Erythroblast (primary cell): ENCODE measurements at regions not wholly inside any gene's neighbourhood (a gene's known extent, or its start where the extent isn't known, plus 50 kb on each side); places are given as distances from the start of the nearest gene placed in this dataset.
"Not testable (repeated sequence)": the region's sequence is repeated elsewhere in the genome, so short reads cannot be mapped to it uniquely, and the experiment has no call there.

Experiments
- DNase-seq, 2 experiments: peaks; one replicate each; lab custom pipeline; 2025; lab: John Stamatoyannopoulos, UW
- GATA1 ChIP-seq: IDR thresholded peaks from 2 replicates; pipeline ENCODE4 v1.6.1; 2011; ENCODE audit warnings: low read depth, mild to moderate bottlenecking, control low read depth, low read length, moderate library complexity
- POLR2A ChIP-seq: IDR thresholded peaks from 2 replicates; pipeline ENCODE4 v1.6.1; 2011; ENCODE audit warnings: mild to moderate bottlenecking, low read length

- DNase-seq = no peak
- TF ChIP-seq GATA1 (no peak), POLR2A (no peak)
Measured at GRCh38 chr10:124251317-124252065, 158.1 kb upstream of the CHST15 start.

DNA sequence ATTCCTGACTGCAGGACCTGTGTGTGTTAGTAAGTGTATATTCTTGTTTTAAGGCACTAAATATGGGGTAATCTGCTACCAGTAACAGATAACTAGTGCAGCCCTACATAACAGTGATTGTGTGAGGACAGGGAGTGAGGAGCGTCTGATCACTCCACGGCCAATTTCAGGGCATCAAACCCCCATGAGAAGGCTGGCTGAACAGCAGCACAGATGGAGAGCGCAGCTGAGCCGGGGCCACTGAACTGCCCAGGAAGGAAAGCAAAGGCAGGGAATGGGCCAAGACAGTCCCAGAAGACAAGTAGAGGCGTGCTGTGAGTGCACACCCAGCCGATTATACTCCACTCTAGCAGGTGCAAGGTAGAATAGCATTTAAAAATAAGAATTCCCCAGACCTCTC, 157.1 kb upstream of the CHST15 start:
- DNase-seq = no peak
- TF ChIP-seq POLR2A (no peak), GATA1 (no peak)

DNA sequence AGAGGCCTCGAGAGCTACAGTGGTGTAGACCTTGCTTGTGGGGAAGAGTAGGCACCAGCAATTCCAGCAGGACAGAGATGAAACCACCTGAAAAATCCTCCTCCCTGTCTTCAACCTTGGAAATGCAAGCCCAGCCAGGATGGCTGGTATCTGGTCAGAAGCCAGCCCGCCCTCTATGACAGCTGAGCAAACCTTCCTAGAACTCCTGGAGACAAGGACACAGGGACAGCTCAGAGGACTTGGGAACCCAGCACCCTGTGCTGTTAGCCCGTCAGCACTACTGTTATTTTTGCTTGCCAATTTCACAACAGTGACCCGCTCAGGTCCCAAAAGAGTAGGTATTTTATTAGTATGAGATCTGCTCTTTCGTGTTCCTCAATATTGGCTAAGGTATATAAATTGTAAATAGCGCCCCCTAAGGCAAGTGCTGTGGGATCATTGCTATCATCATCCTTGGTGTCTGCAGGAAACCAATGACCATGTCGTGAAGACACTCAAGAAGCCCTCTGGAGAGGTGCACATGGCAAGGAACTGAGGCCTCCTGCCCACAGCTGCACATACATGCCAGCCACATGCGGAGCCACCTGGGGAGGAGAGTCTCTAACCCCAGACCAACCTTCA, 156.5 kb upstream of the CHST15 start:
- TF ChIP-seq POLR2A (no peak), GATA1 (no peak)
- DNase-seq = peak; percentile 8 to 18

- TF ChIP-seq GATA1 = no peak
- TF ChIP-seq POLR2A = no peak
Measured at GRCh38 chr10:124249196-124249595, 155.8 kb upstream of the CHST15 start.

GRCh38 chr10:124248056-124249045, 155.0 kb upstream of the CHST15 start:
- no peak for TF ChIP-seq POLR2A
- DNase-seq = no peak

More at GRCh38 chr10:124249196-124249595, 155.8 kb upstream of the CHST15 start:
- DNase-seq = no peak

DNA sequence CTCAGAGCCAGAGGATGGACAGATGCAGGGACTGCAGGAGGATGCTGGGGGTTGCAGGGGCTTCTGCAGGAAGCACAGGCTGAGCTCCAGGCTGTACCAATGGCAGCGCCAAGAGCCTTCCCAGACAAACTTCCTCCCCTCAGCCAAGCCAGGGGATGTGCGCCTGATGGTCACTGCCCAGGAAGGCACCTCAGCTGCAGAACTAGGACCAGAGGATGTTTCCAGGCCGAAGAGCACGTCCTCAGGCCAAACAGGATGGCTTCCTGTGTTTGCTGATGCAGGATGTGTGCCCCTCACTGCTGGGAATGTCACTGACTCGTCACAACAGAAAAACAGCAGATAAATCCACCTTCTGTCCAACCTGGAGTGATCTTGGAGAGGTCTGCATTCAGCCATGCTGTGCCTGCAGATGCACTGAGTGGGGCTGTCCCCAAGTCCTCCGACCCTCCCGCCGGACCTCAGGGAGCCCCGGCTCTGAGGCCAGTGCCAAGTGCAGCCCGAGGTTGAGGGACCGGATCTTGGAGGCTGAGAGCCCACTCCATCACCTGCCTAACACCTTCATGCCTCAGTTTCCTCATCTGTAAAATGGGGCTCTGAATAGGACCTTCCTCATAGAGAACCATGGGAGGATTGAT, 152.5 kb upstream of the CHST15 start:
- TF ChIP-seq POLR2A = no peak
- TF ChIP-seq GATA1 = no peak

DNA sequence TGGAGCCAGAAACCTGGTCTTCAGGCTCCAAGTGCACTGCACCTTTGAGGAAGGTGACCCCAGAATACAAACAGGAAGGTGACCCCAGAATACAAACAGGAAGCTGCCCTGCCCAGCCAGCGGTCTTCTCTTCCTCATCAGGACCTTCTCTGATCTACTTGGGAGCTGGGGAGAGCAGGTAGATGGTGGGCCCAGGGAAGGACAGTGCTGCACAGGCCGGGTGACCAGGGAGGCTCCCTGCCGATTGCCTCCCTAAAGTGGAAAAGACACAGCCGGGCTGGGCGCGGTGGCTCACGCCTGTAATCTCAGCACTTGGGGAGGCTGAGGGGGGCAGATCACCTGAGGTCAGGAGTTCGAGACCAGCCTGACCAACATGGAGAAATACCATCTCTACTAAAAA, 151.8 kb upstream of the CHST15 start:
- TF ChIP-seq POLR2A (no peak), GATA1 (no peak)
- DNase-seq = no peak

More for the DNA sequence above, 152.5 kb upstream of the CHST15 start:
- no peak for DNase-seq

- no peak for DNase-seq
- no peak for TF ChIP-seq GATA1
- TF ChIP-seq POLR2A = no peak
Measured at GRCh38 chr10:124244256-124244877, 151.0 kb upstream of the CHST15 start.

- TF ChIP-seq GATA1 (no peak), POLR2A (no peak)
- peak; percentile 67 to 83 for DNase-seq
Measured at GRCh38 chr10:124243702-124244121, 150.3 kb upstream of the CHST15 start.

- no peak for TF ChIP-seq POLR2A
- no peak for TF ChIP-seq GATA1
- no peak for DNase-seq
Measured at GRCh38 chr10:124242791-124243190, 149.4 kb upstream of the CHST15 start.

DNA sequence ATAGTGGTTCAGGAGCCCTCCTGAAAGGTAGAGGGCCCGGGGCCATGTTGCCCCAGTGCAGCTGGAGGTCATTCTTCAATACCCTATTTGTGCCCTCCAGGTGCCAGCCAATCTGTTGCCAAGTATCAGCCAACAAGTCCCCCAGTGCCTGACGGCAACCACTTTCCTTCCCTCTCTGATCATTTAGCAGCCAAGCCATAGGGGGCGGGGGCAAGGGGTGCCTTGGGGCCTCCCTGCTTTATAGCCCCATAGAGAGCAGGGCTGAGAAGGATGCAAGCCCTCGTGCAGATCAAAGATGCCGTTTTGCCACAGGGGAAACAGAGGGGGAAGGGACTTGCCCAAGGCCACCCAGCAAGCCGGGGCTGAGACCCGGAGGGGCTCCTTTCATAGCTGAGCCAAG, 149.0 kb upstream of the CHST15 start:
- TF ChIP-seq GATA1 (no peak), POLR2A (no peak)
- DNase-seq = no peak

GRCh38 chr10:124241510-124241909, 148.1 kb upstream of the CHST15 start:
- DNase-seq = not testable (repeated sequence)

DNA sequence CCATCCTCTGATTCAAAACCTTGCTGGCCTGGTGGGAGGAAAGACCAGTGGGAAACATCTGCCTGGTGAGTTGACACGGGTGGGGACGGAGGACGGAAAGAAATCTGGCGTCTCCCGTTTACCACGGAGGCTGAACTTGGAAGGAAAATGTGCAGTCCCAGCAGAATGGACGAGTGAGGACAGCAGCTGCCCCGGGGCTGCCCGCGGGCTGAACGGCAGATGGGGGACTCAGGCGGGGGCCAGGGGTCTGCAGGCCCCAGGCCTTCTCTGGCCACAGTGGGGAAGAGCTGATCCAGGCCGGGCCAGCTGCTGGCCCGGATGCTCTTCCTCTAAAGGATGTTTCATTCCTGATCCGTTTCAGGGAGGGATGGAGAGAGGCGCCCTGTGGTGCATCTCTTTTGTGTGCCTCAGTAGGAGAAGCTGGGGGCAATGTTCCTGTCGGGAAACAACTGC, 147.5 kb upstream of the CHST15 start:
- DNase-seq = no peak
- TF ChIP-seq POLR2A (no peak), GATA1 (no peak)

- no peak for TF ChIP-seq POLR2A
- TF ChIP-seq GATA1 = no peak
- DNase-seq = no peak
Measured at GRCh38 chr10:124239696-124240095, 146.3 kb upstream of the CHST15 start.
